GM13976 (cell line): ENCODE measurements at regions not wholly inside any gene's neighbourhood (a gene's known extent, or its start where the extent isn't known, plus 50 kb on each side); places are given as distances from the start of the nearest gene placed in this dataset.

ENCODE experiments used
- DNase-seq: peaks from one replicate; pipeline ENCODE4 v3.0.0; 2012; ENCODE audit warnings: low spot score
- CTCF ChIP-seq: IDR thresholded peaks from 2 replicates; pipeline ENCODE4 v1.5.1; 2012; ENCODE audit warnings: borderline replicate concordance, mild to moderate bottlenecking; ENCODE audit not compliant: insufficient read depth; ENCODE audit errors: extremely low read depth, missing control alignments, control extremely low read depth
- in situ Hi-C: fragments of 300-500 bp; cut with MboI; formaldehyde crosslinking; loops from one replicate; pipeline ENCODE4 v1.12.0; 2022; ENCODE audit warnings: low sequenced_read_pairs, mixed read lengths, inconsistent platforms; ENCODE audit not compliant: unreplicated experiment

DNA sequence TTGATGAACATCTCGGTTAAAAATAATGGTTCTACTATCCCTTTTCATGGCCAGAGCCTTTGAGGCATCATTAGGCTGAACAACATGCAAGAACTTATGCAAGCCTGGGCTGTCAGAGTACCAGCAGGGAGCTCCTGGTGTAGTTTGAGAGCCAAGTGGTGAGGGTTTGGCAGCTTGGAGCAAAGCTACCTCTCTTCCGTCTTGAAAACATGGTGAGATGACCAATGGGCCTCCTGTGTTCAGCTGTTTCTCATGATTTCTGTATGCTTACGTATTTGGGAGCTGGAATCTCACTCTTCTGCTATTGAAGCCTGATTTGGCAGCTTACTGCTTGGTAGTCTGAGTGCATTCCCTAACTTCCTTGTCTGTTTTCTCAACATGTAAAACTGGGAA, 150.4 kb downstream of the CXCL12 start:
- no peak for DNase-seq
- in situ Hi-C loops: no loop called here
- no peak for TF ChIP-seq CTCF

DNA sequence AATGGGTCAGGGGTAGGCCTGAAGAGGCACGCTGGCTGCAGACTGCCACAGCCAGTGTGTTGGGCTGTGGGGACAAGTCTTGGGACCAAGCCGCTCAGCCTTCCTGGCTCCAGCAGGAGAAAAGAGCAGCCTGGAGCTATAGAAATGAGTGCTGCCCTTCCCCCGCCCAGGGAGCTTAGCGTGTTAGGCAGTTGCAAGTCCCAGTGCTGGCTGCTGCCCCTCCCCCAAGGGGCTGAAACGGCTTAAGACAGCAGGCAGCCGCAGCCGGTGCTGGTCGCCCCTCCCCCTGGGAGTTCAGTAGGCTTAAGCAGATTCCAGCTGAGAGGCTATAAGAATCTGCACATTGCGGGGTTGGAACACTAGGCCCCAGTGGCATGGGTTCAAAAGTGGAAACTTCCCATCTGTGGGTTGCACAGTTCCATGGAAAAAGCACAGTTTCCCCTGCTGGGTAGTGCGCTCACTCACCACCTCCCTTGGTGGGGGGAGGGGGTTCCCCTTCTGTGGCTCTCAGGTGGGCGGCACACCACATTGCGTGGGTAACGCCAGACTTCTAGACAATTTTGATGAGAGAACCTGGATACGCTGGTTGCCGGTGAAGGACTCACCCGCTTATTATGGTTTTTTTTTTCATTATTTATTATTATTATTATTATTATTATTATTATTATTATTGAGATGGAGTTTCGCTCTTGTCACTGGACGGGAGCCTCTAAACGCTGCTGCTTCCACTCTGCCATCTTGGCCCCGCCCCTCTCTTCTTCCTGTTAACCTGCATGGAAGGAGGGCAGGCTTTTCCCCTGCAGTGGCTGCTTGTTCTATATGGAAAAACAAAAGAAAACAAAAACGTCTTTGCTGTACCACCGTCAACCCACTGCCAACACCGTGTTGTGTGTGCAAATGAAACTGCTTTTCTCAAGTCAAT, 151.1 kb downstream of the CXCL12 start:
- TF ChIP-seq CTCF: no peak
- no peak for DNase-seq
- in situ Hi-C loops: no loop called here

DNA sequence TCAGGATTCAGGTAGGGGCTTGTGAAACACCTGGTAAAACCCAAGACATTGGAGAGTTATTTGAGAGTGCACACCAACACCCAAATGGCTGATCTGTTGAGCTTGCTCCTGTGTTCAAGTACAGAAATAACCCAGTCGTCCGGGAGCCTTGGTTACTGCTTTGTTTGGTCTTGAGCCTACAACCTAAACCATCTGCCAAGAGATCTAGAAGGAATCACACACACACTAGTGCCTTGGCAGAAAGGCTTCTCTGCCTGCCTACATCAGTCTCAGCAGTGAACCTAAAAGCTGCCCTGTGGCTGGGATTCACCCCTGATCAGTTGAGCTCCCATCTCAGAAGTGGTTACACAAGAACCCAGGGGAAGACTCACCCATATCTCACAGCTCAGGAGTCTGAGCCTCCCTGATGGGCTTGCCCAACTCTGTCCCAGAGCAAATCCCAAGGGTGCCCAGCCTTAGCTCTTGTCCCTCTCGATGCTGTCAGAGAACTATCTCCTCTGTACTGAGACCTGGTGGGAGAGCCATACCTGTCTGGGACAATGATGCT, 167.6 kb downstream of the CXCL12 start:
- in situ Hi-C loops: no loop called here
- no peak for TF ChIP-seq CTCF
- DNase-seq: no peak

GRCh38 chr10:44216073-44216472, 168.8 kb downstream of the CXCL12 start:
- TF ChIP-seq CTCF: no peak
- in situ Hi-C loops: no loop called here
- no peak for DNase-seq

- no peak for DNase-seq
- in situ Hi-C loops: no loop called here
- TF ChIP-seq CTCF: no peak
Measured at GRCh38 chr10:44209811-44210210, 175.1 kb downstream of the CXCL12 start.

DNA sequence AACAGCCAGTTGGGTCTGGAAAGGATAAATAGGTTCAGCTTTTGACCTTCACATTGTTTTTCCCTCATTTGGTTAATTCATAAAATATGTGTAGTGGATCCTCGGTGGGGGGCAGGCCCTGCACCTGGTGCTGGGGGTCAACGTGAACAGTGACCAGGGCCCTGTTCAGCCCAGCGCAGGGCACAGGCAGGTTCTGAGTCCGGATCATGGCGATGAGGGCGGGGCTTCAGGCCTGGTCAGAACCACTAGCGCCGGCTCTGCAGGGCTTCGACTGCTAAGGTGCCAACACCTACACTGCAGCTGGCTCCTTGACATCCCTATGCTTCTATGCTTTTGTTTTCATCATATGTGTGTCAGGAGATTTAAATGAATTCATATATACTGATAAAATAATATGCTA, 177.7 kb downstream of the CXCL12 start:
- in situ Hi-C loops: no loop called here
- TF ChIP-seq CTCF: no peak
- DNase-seq: no peak
